GM13976 (cell line): ENCODE measurements at regions not wholly inside any gene's neighbourhood (a gene's known extent, or its start where the extent isn't known, plus 50 kb on each side); places are given as distances from the start of the nearest gene placed in this dataset.
"Not testable (repeated sequence)": the region's sequence is repeated elsewhere in the genome, so short reads cannot be mapped to it uniquely, and the experiment has no call there.

Experiments
- DNase-seq: peaks from one replicate; pipeline ENCODE4 v3.0.0; 2012; ENCODE audit warnings: low spot score
- in situ Hi-C: fragments of 300-500 bp; cut with MboI; formaldehyde crosslinking; loops from one replicate; pipeline ENCODE4 v1.12.0; 2022; ENCODE audit warnings: low sequenced_read_pairs, mixed read lengths, inconsistent platforms; ENCODE audit not compliant: unreplicated experiment
- TF ChIP-seq, protein P1 (sequence below): IDR thresholded peaks from 2 replicates; pipeline ENCODE4 v1.5.1; 2012; ENCODE audit warnings: borderline replicate concordance, mild to moderate bottlenecking; ENCODE audit not compliant: insufficient read depth; ENCODE audit errors: extremely low read depth, missing control alignments, control extremely low read depth

DNA sequence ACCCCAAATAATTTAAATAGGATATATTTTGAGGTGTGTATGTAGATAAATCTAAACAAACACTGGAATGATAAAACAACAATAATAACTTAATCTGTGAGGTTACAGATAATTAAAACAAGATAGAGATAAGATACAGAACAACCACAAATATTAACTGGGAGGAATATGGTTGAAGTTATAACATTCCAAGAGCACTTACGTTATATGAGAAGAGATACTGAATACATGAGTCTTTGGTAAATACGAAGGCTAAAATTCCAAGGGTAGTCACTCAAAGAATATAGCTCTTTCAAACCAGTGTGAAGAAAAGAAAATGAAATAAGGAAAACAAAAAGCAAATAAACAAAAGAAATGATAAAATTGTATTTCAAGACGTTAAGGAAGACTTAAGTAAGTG is 76.0 kb upstream of the MYO3A start:
- TF ChIP-seq, protein P1, sequence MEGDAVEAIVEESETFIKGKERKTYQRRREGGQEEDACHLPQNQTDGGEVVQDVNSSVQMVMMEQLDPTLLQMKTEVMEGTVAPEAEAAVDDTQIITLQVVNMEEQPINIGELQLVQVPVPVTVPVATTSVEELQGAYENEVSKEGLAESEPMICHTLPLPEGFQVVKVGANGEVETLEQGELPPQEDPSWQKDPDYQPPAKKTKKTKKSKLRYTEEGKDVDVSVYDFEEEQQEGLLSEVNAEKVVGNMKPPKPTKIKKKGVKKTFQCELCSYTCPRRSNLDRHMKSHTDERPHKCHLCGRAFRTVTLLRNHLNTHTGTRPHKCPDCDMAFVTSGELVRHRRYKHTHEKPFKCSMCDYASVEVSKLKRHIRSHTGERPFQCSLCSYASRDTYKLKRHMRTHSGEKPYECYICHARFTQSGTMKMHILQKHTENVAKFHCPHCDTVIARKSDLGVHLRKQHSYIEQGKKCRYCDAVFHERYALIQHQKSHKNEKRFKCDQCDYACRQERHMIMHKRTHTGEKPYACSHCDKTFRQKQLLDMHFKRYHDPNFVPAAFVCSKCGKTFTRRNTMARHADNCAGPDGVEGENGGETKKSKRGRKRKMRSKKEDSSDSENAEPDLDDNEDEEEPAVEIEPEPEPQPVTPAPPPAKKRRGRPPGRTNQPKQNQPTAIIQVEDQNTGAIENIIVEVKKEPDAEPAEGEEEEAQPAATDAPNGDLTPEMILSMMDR: no peak
- DNase-seq: no peak
- in situ Hi-C loops: no loop called here

DNA sequence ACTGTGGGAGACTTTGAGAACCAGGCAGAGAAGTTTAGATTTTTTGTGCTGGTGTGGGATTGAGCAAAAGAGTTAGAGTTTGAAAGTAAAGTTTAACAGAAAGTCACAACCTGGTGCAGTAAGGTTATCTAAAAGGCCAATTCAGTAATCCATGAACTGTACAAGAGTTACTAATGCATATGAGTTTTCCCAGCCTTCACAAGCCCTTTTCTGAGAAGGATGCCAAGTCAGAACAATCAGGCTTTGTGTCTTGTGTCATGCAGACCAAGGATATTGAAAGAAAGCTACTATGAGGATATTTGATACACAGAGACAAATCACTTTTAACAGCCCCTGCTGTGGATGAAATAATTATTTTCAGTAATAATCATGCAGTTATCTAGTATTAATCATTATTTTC is 68.8 kb upstream of the MYO3A start:
- in situ Hi-C loops: no loop called here
- TF ChIP-seq, protein P1: no peak
- no peak for DNase-seq

DNA sequence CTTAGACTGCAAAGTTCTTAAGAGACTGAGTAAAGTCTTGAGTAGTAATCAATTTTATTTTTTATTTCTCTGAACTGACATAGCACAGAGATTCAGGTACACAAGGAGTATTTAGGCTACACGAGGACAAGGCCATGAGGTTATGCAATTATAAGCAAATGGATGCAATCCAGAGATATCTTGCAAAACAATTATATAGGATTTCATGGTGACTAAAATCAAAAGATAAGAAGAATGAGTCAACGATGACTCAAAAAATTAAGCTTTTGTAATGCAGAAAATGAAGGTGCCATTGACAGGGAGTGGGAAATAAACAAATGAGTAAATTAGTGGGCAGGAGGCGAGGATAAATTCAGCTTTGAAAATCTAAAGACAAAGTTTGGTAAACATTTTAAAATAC is 66.7 kb upstream of the MYO3A start:
- in situ Hi-C loops: no loop called here

DNA sequence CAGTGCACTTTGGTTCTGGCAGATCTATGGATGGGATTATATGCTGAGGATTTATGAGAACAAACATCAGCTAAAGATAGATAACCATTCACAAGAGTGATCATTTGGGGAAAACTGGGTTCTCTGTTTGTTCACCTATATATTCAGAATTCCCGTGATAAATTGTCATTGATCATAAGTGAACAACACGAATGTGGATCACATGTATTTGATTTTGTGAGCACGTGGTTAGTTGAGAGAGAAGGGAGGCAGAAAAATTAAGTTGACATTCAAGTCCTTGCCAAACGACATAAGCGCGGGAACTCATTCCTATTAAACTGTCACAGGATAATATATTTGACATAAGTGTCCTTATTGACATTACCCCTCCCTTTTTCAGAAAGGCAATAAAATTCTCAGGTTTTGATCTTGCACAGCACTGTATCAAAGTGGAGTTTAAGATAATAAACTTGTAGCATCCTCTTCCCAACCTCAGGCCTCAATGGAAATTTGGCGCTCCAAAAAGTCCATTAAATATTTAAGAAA is 64.9 kb upstream of the MYO3A start:
- TF ChIP-seq, protein P1: no peak
- no peak for DNase-seq
- in situ Hi-C loops: no loop called here

More for the DNA sequence above, 66.7 kb upstream of the MYO3A start:
- no peak for DNase-seq
- TF ChIP-seq, protein P1: no peak

DNA sequence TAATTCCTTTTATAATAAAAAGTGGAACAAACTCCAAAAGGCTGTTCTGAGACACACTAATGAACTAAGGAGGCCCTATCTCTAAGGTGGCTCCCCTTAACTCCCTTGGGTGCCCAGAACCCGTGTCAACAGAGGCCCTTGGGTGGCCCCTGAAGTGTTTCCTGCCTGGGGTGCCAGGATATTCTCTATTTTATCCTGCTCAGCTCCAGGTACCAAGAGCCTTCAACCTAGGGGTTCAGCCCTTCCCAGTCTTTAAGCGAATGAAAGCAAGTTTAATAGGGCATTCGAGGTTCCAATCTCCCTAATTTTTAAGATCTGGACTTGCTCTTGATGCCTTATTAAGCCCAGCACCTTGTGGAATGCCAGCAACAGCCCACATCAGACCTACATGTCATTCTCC is 64.4 kb upstream of the MYO3A start:
- DNase-seq: no peak
- TF ChIP-seq, protein P1: no peak
- in situ Hi-C loops: no loop called here

DNA sequence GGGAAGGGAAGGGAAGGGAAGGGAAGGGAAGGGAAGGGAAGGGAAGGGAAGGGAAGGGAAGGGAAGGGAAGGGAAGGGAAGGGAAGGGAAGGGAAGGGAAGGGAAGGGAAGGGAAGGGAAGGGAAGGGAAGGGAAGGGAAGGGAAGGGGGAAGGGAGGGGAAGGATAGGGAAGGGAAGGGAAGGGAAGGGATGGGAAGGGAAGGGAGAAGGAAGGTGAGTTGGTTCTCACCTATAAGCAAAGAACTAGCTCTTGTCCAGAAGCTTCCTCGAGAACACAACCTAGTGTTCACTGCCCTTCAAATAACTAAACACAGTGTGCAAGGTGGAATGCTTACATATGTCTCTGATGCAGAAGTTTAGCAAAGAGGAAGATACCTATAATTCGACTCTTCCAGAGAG is 59.6 kb upstream of the MYO3A start:
- DNase-seq, in situ Hi-C loops: not testable (repeated sequence)

DNA sequence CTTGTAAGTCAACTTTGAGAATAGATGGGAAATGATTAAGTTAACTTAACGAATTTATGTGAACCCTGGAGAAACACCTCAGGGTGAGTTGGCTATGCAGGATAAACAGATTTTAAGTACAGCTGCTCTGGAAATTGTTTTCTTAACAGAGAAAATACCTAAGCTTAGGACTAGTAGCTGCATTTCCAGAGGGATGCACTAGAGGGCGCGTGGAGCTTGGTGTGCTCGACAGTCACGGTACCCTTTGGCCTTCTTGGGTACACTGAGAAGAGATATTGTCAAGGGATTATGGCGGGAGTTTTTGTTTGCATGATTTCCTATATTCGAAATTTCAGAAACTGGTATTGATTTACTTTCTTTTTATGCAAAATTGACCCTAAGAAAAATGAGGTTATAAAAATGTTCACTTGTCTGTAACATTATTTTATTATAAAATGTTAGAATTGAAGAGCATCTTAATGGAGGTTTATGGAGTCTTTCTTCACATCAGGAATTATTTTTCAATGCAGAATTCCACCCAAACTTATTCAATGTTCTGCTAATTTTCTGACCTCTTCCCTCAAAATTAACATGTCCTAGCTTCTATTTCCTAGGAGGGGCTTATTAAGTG is 58.4 kb upstream of the MYO3A start:
- in situ Hi-C loops: no loop called here
- TF ChIP-seq, protein P1: peak; percentile 84
- DNase-seq: peak; percentile 66
